GM18868 (cell line): ENCODE measurements at regions not wholly inside any gene's neighbourhood (a gene's known extent, or its start where the extent isn't known, plus 50 kb on each side); places are given as distances from the start of the nearest gene placed in this dataset.
"Not testable (repeated sequence)": the region's sequence is repeated elsewhere in the genome, so short reads cannot be mapped to it uniquely, and the experiment has no call there.

Source experiments
- ATAC-seq: cut with Tn5 transposase; IDR thresholded peaks from one replicate; pipeline ENCODE4 v1.9.1; 2021; ENCODE audit warnings: mild to moderate bottlenecking, moderate library complexity; ENCODE audit not compliant: unreplicated experiment

DNA sequence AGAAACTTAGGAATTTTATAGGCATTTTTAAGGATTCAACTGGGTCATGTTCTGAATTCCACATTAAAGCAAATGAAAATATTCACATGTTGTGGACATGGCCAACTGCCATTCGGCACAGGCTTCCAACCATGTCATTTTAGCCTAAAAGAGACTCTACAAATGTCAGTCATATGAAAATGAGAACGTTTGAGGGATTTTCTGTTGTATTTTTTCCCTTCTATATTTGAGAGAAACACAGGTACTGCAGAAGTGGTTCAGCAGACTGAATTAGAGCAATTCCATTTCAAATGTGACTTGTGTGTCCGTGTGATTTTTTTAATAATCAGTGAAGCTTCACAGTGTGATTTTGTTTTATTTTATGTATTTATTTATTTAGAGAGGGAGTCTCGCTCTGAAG, 124.3 kb downstream of the TP53TG3F start:
- ATAC-seq = peak; percentile 70

DNA sequence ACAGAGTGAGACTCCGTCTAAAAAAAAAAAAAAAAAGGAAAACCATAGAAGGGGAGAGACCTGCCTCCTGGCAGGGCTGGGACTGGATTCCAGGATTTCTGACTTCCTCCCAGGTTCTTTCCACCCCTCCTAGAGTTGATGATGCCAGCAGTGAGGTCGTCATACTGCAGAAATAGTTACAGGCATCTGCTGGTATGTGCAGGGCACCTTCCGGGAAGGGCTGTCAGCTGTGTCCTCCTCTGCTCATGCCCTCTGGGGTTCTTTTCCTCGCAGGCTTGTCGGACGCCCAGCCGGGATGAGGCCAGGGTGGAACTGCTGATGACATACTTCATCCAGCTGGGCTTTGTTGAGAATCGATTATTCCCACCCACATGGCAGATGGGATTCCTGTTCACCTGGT, 129.2 kb downstream of the TP53TG3F start:
- ATAC-seq = not testable (repeated sequence)

DNA sequence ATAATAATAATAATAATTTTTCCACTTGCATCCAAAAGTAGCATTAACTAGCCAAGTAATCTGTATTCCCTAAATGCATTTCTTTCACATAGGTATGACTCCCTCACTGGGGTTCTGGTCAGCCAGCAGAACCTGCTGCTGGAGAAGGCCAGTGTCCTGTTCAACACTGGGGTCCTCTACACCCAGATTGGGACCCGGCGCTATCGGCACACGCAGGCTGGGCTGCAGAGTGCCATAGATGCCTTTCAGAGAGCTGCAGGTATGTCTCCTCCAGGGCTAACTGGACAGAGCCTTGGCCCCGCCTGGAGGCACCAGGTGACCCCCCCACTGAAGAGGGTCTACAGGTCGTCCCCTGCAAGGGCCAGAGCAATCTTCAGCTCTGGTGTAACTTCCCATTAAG, 133.9 kb downstream of the TP53TG3F start:
- ATAC-seq = not testable (repeated sequence)

DNA sequence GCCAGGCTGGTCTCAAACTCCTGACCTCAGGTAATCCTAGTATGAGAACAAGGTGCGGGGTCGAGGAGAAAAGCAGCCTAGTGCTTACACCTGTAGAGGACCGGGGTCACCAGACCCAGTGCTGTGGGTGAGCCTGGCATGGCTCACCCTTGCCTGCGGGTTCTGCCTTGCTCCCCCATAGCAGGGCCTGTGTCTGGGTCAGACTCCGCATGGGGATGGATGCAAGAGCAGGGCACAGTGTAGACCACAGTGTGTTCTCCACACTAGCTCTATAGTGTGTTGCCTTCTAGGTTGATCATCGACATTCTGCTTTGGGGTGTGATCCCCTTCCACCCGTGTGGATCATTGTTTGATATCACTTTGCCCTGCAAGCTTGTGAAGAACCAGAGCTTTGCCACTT, 135.7 kb downstream of the TP53TG3F start:
- ATAC-seq = not testable (repeated sequence)

DNA sequence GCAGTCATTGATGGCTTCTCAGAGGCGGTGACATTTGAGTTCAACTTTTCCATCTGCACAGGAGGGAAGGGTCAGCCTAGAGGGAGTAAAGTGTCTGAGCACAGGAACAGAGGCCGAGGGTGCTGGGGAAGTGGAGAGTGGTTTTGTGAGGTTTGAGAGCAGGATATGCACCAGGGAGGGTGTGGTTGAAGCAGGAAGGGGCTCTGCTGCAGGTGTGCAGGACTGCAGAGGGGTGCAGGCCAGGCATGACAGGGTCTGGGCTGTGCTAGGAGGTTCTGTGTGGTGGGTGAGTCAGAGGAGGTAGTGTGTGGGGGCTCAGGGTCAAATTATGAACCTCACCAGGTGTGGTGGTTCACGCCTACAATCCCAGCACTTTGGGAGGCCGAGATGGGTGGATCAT, 141.6 kb downstream of the TP53TG3F start:
- peak; percentile 65 for ATAC-seq

DNA sequence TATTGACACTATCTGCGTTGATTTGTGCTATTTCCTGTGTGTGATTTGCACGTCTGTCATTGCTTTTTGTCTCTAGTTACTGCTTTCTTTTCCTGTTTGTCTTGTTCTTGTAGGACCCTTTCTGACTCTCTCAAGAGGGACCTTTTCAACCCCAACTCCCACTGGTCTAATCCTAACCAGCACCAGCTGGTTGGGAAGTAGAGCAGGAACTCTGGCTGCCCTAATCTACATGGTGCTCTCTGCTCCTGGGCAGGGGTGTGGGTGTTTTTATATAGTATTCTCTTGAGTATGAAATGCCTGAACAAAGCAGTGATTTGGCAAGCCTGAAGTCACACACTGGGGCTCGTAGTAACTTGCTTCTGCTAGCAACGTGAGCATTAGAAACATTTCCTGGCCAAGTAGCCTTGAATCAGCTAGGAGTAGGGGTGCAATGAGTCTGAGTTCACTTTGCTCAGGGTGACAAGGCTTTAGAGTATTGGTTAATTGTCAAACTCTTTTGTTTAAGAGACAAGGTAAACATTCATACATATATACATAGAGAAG, 164.2 kb downstream of the TP53TG3F start:
- ATAC-seq = not testable (repeated sequence)

DNA sequence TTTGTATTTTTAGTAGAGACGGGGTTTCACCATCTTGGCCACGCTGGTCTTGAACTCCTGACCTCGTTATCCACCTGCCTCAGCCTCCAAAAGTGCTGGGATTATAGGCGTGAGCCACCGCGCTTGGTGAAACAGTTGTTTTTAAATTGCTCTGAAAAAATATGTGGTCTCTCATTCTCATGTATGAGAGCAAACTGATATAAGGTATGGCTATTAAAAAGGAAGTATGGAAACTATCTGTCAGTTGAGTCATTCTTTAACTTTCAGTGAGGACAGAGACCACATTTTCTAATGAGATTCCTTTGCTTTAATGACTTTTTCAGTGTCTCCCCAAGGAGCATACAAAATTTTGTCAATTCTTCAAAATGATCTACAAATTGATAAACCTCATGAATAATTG, 169.5 kb downstream of the TP53TG3F start:
- not testable (repeated sequence) for ATAC-seq

DNA sequence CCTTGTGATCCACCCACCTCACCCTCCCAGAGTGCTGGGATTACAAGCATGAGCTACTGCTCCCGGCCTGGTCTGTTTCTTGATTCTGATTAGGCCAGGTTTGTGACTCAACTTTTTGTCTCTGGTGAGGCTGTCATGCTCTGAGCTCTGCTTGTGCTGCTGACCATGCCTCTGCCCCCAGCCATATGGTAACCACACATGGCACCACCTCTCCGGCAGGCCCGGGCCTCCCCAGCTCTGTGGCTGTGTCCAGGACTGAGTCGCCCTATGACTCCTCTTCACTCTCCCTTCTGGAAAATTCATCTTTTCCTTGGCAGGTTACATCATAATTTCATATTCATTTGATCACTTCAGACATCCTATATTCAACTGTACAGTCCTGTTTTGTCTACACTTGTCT, 172.3 kb downstream of the TP53TG3F start:
- not testable (repeated sequence) for ATAC-seq

DNA sequence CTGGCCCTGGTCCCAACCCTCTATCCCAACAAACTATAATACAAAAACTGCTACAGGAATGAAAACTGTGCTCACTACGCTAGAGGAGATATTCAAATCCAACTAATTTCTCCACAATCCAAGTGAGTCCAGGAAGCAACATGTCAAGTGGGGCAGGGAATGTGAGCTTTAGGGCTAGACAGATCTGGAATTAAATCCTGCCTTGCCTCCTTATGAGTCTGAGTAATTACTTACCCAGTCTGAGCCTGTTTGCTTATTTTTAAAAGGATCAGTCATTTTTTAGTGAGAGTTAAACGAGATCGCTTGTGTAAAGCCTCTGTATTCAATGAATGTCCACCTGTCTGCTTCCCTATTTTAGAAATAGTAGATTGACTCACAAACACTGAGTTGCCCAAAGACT, 174.6 kb downstream of the TP53TG3F start:
- ATAC-seq = not testable (repeated sequence)

DNA sequence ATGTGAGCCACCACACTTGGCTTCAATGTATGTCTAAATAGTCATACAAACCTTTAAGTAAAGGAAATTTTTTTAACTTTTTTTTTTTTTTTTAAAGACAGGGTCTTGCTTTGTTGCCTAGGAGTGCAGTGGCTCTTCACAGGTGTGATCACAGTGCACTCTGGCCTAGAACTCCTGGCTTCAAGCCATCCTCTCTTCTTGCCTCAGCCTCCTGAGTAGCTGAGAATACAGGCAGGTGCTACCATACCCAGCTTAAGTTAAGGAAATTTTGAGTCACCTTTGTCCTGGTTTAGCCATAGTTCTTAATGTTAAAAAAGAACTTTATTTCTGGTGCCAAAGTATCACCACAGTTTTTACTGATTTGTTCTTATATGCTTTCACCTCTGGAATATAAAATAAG, 177.3 kb downstream of the TP53TG3F start:
- not testable (repeated sequence) for ATAC-seq

DNA sequence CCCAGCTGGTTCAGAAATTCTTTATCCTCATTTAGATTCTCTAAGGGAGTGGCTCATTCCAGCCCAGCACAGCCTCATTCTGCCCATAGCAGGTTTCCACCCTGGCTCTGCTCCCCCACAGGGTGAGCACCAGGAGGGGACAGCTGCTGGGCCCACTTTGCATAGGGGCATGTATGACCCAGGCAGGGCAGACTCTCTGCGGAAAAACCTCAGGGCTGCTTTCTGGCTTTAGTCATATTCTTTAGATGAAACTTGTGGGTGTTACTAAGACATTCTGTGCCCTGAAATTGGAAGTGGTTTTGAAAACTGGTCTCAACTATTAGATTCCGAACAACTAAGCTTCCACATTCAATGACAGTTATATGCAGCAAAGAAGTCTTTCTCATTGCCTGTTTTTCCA, 183.9 kb downstream of the TP53TG3F start:
- peak; percentile 82 for ATAC-seq

DNA sequence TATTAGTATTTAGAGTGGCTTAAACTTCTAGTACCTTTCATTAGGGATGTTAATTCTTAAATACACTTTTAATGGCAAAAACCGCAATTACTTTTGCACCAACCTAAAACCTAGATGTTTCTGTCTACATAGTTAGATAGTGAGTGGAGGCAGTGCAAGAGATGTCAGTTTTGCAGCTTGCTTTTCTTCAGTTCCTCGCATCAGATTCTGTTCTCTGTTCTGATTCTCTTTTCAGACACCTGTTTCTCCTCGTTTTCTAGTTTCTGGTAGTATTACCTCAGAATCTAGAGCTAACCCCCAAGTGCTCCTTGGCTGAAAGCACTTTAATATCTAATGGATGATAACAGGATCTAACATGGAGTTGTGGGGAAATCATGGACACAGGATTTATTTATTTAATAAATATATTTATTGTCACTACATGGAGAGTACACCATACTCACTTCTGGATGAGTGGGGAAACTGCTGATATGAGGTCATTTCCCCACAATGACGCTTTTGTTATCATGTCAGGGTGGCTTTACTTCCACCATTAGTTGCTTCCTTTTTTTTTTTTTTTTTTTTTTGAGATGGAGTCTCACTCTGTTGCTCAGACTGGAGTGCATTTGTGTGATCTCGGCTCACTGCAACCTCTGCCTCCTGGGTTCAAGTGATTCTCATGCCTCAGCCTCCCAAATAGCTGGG, 184.4 kb downstream of the TP53TG3F start:
- peak; percentile 47 for ATAC-seq

DNA sequence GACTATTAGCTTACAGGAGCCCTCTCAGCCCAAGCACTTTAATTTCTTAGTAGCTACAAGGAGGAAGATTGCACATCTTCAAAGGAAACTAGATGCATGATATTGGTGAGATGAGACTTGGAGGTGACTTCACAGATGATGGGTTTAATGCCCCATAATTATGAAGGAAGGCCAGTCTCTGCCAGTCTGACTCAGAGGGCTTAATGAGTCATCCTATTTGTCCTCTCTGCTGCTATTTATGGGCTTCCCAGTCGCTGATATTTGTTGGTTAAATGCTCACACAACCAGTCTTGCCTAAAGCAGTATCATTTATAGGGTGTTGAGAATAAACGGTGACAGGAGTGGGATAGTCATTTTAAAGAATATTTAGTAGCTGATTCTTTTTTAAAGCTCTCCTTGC, 187.0 kb downstream of the TP53TG3F start:
- ATAC-seq = peak; percentile 52

DNA sequence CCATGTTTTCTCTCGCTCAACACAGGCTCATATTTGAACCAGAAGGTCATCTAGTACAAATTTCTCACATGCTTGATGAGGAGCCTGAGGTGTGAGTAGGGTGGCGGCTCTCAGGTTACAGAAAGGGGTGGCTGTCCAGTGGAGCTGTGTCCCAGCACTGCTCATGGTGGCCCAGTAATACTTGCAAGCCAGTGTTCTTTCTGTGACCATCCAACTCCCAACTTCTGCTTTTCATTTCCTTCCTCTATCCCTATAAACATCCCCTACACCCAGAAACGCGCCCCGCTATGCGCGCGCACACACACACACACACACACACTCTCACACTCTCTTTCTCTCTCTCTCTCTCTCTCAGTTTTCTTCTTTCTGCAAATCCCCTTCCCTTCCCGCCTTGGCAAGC, 196.3 kb downstream of the TP53TG3F start:
- ATAC-seq = not testable (repeated sequence)

DNA sequence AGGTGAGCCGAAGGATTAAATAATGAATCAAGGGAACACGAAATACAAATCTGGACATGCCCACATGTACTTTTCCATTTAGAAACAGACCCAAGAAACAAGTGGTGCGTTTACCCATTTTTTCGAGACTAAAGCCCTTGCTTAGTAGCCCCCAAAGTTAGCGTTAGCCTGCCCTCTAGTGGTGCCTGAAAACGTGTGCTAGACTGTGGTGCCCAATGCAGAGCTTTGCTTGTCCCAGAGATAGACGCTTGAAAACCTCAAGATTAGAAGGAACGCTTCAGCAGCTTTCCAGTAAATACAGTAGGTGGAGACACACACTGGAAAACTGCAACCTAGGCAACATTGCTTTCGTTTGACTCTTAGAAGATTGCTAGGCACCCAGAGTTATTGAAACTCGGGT, 197.0 kb downstream of the TP53TG3F start:
- peak; percentile 74 for ATAC-seq

DNA sequence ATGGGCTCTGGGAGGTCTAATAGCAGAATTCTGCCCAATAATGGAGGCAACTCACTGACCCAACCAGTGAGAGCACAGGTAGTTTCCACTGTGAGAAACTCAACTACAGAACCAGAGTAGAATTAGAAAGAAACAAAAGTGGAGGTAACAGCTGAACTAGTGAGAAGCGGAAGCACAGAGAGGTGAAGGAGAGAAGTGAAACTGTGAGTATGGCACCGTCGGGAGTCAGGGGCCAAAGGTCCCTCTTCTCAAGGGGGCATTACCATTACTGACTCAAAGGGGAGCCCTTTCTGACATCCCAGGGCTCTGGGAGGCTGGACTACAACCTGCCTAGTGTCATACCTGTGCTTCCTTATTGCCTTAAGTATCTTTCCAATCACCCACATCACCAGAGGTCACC, 198.3 kb downstream of the TP53TG3F start:
- peak; percentile 75 for ATAC-seq

DNA sequence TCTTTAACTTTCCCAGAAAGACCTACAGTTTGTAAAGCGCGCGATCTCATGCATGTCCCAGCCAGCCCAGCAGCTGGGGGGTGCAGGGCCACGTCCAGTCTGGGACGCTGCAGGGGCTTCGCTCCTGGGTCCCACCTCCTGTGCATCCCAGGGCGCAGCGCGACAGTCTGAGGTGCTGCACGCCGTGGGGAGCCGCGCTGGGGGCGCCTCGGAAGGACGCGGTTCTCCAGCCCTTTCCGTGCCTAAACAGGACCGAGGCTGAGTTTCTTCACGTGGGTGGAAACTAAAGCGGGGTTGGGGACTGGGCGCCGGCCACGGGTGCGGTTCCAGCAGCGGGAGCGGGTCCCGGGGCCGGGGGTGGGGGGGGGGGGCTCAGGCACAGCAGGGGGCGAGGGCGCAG, 221.4 kb downstream of the TP53TG3F start:
- ATAC-seq = not testable (repeated sequence)

DNA sequence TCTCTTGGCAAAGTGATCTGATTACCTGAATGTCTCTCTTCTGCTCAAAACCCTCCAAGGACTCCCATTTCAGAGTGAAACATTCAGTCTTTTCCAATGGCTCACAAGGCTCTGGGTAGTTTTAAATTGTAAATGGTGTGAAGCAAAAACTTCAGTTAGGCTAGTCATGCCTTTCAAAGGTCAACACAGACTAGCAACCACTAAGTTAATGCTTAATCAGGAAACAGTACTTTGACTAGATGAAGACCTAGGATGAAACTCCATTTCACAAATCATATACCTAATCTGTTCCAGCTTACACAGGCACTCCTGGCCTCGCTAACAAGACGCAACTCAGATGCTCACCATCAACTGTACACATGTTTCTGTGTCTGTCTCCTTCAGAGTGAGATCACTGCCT, 240.9 kb downstream of the TP53TG3F start:
- not testable (repeated sequence) for ATAC-seq

DNA sequence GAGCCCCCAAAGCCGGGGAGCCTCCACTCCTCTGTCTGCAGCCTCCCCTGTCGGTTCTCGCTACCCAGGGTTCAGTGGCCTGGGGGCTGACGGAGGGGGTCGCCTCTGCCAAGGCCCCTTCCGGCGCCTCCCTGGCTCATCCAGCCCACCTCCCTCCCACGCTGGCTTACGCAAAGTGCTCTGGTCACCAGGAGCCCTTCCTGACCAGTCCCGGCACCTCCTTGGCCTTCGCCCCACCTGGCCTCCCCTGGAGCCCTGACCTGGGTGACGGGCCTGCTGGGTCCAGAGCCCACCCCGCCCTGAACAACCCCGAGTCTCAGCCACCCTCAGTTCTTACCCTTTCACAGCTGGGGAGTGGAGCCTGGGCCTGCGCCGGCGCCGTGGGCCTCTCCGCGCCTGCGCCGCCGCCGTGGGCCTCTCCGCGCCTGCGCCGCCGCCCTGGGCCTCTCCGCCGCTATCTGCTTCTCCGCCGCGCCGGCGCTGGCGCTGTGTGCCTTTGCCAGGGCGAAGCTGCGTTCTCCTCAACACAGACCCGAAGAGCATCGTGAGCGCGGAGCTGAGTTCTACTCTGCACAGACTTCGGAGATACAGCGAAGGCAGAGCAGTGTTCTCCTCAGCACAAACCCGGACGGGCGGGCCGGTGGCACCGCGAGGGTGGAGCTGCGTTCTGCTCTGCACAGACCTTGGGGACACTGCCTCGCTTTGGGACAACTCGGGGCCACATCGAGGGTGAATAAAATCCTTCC, 247.6 kb downstream of the TP53TG3F start:
- ATAC-seq = not testable (repeated sequence)

DNA sequence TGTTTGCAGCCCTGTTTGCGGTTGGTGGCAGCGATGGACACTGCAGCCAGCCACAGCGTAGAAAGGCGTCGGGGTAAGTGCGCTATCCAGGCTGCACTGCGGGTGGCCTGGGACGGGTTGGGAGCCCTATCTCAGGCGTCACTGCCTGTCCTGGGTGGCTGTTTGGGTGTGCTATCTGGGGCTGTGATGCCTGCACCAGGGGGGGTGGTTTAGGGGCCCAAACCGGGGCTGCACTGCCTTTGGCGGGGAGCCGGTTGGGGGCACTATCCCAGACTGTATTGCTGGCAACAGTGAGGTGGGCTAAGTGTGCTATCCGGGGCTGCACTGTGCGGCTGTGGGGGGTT, 248.2 kb downstream of the TP53TG3F start:
- ATAC-seq = not testable (repeated sequence)

DNA sequence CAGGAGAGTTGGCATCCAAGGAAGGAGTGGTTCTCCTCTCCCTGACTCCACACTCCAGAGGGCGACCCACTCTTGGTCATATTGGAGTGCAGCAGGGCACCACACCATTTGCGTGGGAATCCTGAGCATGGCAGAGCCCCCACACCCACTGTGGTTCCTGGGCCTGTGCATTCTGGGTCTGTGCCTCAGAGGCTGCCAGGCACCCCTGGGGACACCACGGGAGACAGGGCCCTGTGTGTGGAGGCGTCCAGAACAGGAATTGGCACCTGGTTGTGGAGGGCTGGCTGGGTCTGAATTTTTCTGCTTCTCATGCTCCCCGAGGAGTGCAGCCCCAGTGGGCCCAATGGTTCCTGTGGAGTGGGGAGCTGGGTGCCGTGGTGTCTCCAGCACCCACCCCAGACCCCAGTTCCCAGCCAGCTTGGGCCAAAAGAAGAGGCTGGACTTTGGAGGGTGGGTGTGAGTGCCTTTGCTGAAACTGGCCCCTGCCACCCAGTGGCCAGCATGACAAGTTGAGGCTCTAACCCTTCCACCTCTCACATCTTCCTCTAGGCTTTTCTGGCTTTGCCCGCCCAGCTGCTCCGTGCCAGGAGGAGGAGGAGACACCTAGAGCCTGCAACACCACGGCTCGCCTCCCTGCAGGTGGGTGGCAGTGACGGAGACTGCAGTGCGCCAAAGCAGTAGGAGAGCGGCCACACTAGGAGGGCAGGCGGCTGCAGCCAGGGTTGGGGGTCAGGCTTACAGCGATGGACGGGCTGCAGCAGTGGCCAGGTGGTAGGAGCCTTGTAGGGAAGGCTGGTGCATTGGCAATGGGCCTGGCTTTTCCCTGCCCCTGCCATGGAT, 250.7 kb downstream of the TP53TG3F start:
- not testable (repeated sequence) for ATAC-seq
